ENCODE measurements at regions not wholly inside any gene's neighbourhood (a gene's known extent, or its start where the extent isn't known, plus 50 kb on each side); places are given as distances from the start of the nearest gene placed in this dataset.

DNA sequence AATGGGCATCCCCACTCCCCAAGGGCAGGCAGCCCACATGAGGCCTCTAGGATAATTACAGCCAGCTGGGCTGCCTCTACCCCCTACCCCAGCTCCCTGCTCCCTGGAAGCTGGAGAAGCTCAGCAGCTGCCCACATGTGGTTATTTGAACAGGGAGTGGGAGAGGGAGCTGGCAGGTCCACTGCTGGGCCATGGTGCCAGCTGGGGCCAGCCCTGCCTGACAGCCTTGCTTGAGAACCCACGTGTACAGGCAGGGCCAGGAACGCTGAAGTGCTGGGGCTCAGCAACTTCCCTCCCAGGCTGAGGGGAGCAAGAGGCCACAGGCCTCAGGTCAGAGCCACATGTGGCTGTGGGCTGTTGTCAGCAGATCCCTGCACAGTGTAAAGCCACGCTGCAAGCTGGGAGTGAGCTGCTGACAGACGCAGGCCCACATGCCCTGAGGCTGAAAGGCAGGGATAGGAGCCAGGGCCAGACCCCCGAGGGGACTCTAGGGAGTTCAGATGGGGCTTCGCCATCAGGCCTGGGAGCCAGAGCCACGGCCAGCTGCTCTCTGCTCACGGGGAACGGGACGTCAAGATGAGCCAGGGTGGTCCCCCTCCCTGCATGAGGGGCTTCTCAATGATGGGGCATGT, 129.0 kb downstream of the SYF2 start:
- no peaks in the 10 kb centered on the region for H4K20me1 ChIP-seq (ENCODE audit: insufficient read depth, poor library complexity, severe bottlenecking)
- no peak for DNase-seq (ENCODE audit: low spot score)
- TF ChIP-seq EZH2phosphoT487 (IDR thresholded peaks at IDR 0.05; ENCODE audit: low read depth, severe bottlenecking, unreplicated experiment) (no peak), EZH2 (IDR thresholded peaks at IDR 0.05; ENCODE audit: borderline replicate concordance) (no peak)
- TF ChIP-seq, protein P1, sequence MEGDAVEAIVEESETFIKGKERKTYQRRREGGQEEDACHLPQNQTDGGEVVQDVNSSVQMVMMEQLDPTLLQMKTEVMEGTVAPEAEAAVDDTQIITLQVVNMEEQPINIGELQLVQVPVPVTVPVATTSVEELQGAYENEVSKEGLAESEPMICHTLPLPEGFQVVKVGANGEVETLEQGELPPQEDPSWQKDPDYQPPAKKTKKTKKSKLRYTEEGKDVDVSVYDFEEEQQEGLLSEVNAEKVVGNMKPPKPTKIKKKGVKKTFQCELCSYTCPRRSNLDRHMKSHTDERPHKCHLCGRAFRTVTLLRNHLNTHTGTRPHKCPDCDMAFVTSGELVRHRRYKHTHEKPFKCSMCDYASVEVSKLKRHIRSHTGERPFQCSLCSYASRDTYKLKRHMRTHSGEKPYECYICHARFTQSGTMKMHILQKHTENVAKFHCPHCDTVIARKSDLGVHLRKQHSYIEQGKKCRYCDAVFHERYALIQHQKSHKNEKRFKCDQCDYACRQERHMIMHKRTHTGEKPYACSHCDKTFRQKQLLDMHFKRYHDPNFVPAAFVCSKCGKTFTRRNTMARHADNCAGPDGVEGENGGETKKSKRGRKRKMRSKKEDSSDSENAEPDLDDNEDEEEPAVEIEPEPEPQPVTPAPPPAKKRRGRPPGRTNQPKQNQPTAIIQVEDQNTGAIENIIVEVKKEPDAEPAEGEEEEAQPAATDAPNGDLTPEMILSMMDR (IDR thresholded peaks at IDR 0.05; ENCODE audit: poor library complexity) = no peak
- H3K27me3 ChIP-seq = no peaks in the 10 kb centered on the region
- no peaks in the 10 kb centered on the region for H3K9me3 ChIP-seq (ENCODE audit: low read depth)
- no peak overlapping the region for H2AFZ ChIP-seq
- no peak overlapping the region for H3K4me3 ChIP-seq
- H3K4me2 ChIP-seq = no peak overlapping the region
- WGBS (ENCODE audit: low lambda C conversion rate, missing lambda C conversion rate) = 64% methylated on average over 10 of the region's 10 CpGs
- H3K27ac ChIP-seq = no peak overlapping the region
- H3K79me2 ChIP-seq = no peaks in the 10 kb centered on the region
- no peaks in the 10 kb centered on the region for H3K36me3 ChIP-seq (replicated peaks; ENCODE audit: insufficient read depth, low read depth)
- H3K4me1 ChIP-seq (ENCODE audit: insufficient read depth) = no peaks in the 10 kb centered on the region
- no peaks in the 10 kb centered on the region for H3K9me2 ChIP-seq (replicated peaks; ENCODE audit: insufficient read depth)

DNA sequence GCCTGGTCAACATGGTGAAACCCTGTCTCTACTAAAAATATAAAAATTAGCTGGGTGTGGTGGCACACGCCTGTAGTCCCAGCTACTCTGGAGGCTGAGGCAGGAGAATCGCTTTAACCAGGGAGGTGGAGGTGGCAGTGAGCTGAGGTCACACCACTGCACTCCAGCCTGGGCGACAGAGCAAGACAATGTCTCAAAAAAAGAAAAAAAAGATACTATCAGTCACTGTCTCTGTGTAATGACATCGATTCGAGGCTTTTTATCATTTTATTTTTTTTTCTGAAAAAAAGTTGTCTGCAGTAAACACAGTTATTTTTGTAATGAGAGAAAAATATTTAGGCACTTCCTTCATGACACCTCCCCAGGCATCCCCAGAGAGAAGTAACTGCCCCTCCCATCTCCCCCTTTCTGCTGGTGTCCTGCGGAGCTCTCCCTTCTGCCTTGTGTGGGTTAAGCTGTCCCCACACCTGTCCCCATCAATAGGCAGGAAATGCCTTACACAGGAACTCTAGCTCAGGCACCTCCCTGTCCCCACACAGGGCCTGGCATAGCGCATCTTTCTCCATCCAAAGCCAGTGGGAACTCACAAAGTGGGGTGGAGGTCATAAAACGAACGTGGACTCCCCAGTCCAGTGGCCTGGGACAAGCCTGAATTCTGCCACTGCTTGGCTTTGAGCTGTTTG, 132.0 kb downstream of the SYF2 start:
- Histone ChIP-seq H3K4me3 (no peak overlapping the region), H3K27me3 (no peaks in the 10 kb centered on the region), H3K79me2 (no peaks in the 10 kb centered on the region), H4K20me1 (ENCODE audit: insufficient read depth, poor library complexity, severe bottlenecking) (no peaks in the 10 kb centered on the region), H2AFZ (no peak overlapping the region), H3K4me2 (no peak overlapping the region), H3K9me3 (ENCODE audit: low read depth) (no peaks in the 10 kb centered on the region), H3K4me1 (ENCODE audit: insufficient read depth) (no peaks in the 10 kb centered on the region), H3K36me3 (replicated peaks; ENCODE audit: insufficient read depth, low read depth) (no peaks in the 10 kb centered on the region), H3K27ac (no peak overlapping the region), H3K9me2 (replicated peaks; ENCODE audit: insufficient read depth) (no peaks in the 10 kb centered on the region)
- DNase-seq (ENCODE audit: low spot score) = no peak
- TF ChIP-seq EZH2phosphoT487 (IDR thresholded peaks at IDR 0.05; ENCODE audit: low read depth, severe bottlenecking, unreplicated experiment) (no peak), EZH2 (IDR thresholded peaks at IDR 0.05; ENCODE audit: borderline replicate concordance) (no peak)
- TF ChIP-seq, protein P1 (IDR thresholded peaks at IDR 0.05; ENCODE audit: poor library complexity) = no peak
- 89% methylated on average over 9 of the region's 9 CpGs for WGBS (ENCODE audit: low lambda C conversion rate, missing lambda C conversion rate)

DNA sequence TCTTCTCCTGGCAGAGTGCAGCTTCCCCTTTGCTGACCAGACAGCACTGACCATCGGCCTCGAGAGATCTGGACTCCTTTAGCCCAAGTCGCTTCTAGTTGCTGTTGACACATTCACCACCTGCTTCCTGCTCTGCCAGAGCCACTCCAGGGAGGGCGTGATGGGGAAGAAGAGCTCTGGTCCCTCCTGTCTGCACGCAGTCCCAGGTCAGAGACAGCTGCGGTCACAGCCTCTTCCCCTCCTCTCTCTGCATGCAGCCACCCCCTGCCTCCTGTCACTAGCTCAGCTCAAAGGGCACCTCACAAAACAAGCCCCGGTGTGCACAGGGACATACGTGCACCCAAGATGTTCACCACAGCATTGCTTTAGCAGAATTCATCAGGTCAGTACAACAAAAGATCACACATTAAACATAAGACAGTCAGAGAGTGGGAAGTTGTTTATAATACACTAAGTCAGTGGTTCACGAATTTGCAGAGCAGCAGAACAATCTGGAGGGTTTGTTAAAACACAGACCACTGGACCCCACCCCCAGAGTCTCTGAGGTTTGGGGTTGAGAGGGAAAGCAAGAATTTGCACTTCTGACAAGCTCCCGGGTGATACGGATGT, 132.9 kb downstream of the SYF2 start:
- Histone ChIP-seq H3K4me1 (ENCODE audit: insufficient read depth) (no peaks in the 10 kb centered on the region), H3K79me2 (no peaks in the 10 kb centered on the region), H3K36me3 (replicated peaks; ENCODE audit: insufficient read depth, low read depth) (no peaks in the 10 kb centered on the region), H4K20me1 (ENCODE audit: insufficient read depth, poor library complexity, severe bottlenecking) (no peaks in the 10 kb centered on the region), H3K4me2 (no peak overlapping the region), H3K27ac (no peak overlapping the region), H3K27me3 (no peaks in the 10 kb centered on the region), H3K4me3 (no peak overlapping the region), H2AFZ (no peak overlapping the region), H3K9me2 (replicated peaks; ENCODE audit: insufficient read depth) (no peaks in the 10 kb centered on the region), H3K9me3 (ENCODE audit: low read depth) (no peaks in the 10 kb centered on the region)
- no peak for DNase-seq (ENCODE audit: low spot score)
- 45% methylated on average over 11 of the region's 11 CpGs for whole genome bisulfite sequencing (ENCODE audit: low lambda C conversion rate, missing lambda C conversion rate)
- no peak for TF ChIP-seq EZH2phosphoT487 (IDR thresholded peaks at IDR 0.05; ENCODE audit: low read depth, severe bottlenecking, unreplicated experiment)
- no peak for TF ChIP-seq EZH2 (IDR thresholded peaks at IDR 0.05; ENCODE audit: borderline replicate concordance)
- TF ChIP-seq, protein P1 (IDR thresholded peaks at IDR 0.05; ENCODE audit: poor library complexity) = no peak
